B cell (primary cell): ENCODE measurements at regions not wholly inside any gene's neighbourhood (a gene's known extent, or its start where the extent isn't known, plus 50 kb on each side); places are given as distances from the start of the nearest gene placed in this dataset.

Experiments used
- CTCF ChIP-seq: fragments of 200-600 bp; IDR thresholded peaks from one replicate; pipeline ENCODE4 v1.8.0; 2022; ENCODE audit warnings: antibody characterized with exemption, mild to moderate bottlenecking
- EZH2 ChIP-seq: IDR thresholded peaks from 2 replicates; pipeline ENCODE4 v1.6.1; 2012; ENCODE audit warnings: borderline replicate concordance, low read depth, mild to moderate bottlenecking, moderate library complexity, low read length; ENCODE audit not compliant: insufficient read depth, poor library complexity, severe bottlenecking

- TF ChIP-seq CTCF (no peak), EZH2 (no peak)
Observed at GRCh38 chr2:9755008-9755407, 88.3 kb upstream of the TAF1B start.
